HG03108 (cell line): ENCODE measurements at regions not wholly inside any gene's neighbourhood (a gene's known extent, or its start where the extent isn't known, plus 50 kb on each side); places are given as distances from the start of the nearest gene placed in this dataset.

Source experiments
- ATAC-seq: cut with Tn5 transposase; IDR thresholded peaks from one replicate; pipeline ENCODE4 v1.9.1; 2021; ENCODE audit warnings: moderate library complexity; ENCODE audit not compliant: unreplicated experiment

GRCh38 chr14:49396801-49397200 lies 189.4 kb downstream of the RPS29 start:
- no peak for ATAC-seq

DNA sequence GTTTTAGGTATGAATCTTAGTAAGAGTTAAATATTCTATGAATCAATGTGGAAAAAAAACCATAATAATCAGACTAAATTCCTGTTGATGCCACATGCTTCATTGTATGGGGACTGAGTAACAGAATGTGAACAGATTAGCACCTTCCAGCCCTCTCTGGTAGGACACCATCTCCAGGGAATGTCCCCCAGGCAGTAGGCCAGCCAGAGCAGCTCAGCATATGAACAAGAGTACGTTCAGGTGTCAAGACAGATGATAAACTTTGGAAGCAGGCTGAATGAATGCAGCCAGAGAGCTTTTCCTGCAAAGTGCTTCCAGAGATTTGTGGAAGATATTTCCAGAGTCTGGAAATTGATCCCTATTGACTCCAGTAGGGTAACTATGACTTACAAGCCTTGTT lies 204.4 kb downstream of the RPS29 start:
- no peak for ATAC-seq

DNA sequence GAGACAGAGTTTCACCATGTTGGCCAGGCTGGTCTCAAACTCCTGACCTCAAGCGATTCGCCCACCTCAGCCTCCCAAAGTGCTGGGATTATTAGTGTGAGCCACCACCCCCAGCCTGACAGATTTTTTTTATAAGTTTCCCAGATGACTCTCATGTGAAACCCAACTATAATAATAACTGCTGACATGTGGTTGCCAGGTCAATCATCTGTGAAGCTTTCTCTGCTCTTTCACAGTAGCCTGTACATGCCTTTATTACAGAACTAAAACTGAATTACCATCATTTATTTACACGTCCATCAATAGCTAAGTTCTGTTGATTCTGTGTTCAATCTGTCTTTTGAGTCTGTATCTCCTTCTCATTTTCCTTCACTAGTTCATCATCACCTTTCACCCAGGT lies 218.5 kb downstream of the RPS29 start:
- ATAC-seq, result no peak

GRCh38 chr14:49366416-49366815 lies 219.8 kb downstream of the RPS29 start:
- no peak for ATAC-seq

DNA sequence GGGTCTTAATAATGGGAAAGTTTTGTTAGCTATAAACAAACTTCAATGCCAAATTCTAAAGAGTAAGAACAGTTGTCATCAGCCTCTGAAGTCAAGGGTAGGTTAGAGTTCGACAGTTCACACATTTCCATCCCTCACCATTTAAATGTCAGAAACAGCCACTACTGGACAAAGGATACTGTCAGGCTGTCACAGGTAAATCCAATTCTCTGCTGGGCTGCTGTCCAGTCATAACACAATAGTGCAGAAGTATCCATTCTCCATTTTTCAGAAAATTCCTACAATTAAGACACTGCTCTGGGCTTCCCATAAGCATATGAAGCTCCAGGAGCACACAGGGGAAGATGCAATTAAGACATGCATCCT lies 221.4 kb downstream of the RPS29 start:
- ATAC-seq, result no peak

DNA sequence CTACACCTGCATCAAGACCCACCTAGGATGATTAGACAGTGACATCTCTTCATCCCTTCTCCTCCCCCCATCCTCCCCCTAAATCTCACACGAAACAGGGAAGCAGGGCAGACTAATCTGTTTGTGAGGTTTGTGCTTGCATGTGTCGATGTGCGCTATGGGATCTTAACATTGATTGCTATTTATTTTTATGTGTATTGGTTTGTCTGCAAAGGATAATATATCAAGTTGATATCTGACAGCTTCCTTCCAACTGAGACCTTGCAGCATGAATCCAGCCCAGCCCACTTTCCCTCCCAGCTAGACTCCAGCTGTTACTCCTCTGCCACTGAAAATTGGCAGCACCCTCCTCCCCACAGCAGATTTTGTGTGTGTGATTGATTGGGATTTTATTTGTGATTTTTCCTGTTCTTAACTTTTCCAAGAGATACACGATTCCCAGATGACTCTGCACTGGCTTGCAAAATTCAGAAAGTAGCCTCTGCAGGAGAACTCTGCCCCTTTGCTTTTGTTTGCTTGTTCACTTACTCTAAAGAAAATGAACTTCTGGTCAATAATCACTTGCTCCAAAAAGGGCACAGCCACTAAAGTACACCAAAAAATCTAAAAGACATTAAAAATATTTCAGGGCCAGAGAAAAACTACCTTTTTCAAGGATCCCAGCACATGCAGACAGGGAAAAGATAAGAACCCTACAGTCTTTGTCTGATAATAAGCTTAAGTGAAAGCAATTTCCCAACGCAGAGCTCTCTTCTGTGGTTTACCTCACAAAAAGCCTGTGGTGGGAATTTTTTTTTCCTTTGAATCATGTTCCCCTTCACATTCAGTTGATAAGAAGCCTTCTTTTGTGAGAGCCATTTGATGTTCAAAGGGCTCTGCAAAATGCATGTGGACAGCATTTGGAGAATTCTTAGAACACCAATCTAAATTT lies 222.1 kb downstream of the RPS29 start:
- no peak for ATAC-seq

- no peak for ATAC-seq
Observed at GRCh38 chr14:49362916-49363315, 223.3 kb downstream of the RPS29 start.

DNA sequence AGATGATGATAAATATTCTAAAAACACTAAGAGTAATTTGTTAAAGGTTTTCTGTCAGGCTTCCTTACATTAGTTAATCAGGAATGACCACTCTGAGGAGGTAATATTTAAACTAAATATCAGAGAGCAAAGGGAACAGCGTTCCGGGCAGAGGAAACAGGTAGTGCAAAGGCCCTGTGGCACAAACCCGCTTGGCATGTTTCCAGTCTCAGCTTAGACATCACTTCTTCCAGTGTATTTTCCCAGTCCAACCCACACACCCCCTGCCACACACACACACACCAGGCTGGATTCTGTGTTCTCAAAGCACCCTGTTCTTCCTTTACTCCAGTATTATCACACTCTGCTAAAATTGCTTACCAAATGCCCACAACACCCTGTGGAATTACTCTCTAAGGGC lies 247.1 kb downstream of the RPS29 start:
- ATAC-seq, result no peak

DNA sequence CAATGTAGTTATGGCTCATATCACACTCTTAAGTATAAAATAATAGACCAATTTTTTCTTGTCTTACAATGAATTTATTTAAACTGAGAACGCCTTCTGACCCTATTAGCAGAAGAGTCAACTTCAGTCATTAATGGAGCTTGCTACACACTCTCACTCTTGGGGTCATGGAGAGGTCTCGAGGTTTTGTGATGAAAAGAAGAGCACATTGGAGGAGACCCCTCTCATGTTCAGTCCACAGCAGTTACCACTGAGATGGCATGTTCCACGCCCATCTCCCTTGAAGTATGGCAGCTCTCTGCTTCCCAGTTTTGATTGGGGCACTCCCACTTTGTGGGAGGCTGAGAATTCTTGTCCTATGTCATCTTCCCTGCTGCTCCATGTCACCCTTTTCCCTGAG lies 266.4 kb downstream of the RPS29 start:
- ATAC-seq, result no peak

GRCh38 chr14:49315570-49315969 lies 270.6 kb downstream of the RPS29 start:
- no peak for ATAC-seq

DNA sequence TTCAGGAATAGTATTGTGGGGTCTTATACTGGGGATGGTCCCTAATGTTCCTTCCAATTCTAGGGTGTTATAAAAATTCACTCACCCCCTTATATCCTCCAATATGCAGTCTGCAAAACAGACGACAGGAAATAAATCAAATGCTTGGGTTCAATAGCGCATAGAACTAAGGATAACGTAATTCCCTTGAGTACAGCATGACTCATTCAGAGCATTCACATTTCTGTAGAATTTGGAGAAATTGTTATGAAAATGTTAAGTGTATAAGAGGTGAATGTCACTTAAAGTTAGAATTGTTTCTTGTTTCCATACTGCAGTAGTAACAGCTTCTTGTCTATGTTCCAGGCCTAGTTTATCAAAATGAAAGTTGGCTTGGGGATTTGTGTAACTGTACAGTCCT lies 271.4 kb downstream of the RPS29 start:
- no peak for ATAC-seq

- no peak for ATAC-seq
Observed at GRCh38 chr14:49313108-49313507, 273.1 kb downstream of the RPS29 start.

DNA sequence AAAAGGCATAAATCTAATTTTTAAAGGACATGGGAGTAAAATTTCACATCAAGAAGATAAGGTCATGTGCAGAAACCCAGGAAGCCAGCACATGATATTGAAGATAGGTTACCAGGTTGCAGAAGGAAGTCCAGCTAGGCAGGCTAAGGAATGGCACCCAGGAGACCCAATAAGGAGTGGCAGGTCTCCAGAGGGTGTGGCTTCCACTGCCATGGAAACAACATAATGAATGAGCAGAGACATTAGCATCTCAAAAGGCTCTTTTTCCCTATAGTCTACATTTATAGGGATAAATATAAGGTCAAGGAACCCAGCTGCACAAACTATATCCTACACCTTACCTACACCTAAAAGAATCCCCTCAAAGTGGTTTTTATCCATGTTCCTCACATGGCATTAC lies 275.9 kb downstream of the RPS29 start:
- ATAC-seq, result no peak

DNA sequence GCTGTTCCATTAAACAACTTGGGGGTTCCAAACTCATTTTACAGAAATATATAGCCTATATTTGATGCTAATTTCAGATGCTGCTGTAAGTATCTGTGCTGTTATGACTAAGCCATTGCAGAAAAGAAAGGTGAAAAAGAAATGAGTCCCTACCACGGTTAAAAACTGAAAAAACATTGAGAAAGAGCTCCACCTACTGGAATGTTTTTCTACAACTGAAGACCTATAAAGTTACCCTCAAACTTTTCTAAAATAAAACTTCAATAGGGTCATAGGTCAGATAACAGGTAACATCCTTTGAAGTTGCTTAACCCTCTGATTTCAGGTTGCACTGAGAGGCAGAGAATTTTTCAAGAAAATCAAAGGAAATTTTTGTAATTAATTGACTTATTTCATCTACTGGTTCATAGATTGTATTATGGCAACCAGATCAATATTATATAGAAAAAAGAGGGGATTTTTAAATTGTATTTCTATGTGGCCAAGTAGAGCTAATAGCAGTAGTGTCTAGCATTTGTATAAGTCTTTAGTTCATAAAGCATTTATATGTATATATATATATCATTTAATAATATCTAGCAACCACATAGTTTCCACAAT lies 279.9 kb downstream of the RPS29 start:
- no peak for ATAC-seq

GRCh38 chr14:49303946-49304516 lies 282.1 kb downstream of the RPS29 start:
- ATAC-seq, result no peak

DNA sequence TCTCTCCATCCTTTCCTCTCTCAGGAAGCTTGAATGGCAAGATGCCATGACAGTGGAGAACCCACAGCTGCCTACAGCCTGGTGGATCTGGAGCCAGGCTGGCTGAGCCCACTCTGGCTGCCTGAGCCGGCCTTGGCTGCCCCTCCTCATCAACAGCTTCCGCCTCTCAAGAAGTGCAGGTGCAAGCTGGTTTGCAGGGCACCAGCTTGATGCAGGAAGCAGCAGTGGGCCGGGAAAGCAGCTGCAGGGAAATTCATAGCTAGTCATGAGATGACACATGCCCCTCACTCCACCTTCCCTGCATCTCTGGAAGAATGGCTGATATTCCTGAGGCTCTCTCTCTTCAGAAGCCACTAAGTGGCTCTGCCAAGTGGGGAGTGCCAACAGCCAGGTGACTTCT lies 289.1 kb downstream of the RPS29 start:
- no peak for ATAC-seq

- no peak for ATAC-seq
Observed at GRCh38 chr14:49294621-49295148, 291.5 kb downstream of the RPS29 start.

DNA sequence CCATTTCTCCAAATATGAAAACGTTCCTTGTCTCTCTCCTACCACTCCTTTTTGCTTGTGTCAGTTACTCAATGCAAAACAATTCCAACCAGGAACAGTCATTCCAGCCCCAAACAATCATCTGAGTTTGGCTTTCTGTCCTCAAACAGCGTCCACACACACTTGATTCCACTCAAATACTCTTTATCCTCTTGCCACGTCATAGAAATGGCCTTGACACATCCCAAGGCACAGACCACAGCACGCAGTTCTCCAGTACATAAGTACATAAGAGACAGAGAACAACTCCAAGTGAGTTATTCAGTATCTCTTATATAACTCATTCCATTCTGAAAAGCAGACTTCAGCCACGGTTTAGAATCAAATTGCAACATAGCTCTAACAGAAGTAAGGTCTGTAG lies 299.2 kb downstream of the RPS29 start:
- ATAC-seq, result no peak

GRCh38 chr14:49286257-49286983 lies 299.8 kb downstream of the RPS29 start:
- ATAC-seq, result no peak

GRCh38 chr14:49280566-49280965 lies 305.6 kb downstream of the RPS29 start:
- no peak for ATAC-seq

GRCh38 chr14:49250517-49250916 lies 335.7 kb downstream of the RPS29 start:
- ATAC-seq, result no peak
